ENCODE measurements at regions not wholly inside any gene's neighbourhood (a gene's known extent, or its start where the extent isn't known, plus 50 kb on each side); places are given as distances from the start of the nearest gene placed in this dataset.
A peak's percentile ranks its signal among the peaks of the same experiment; 100 is the strongest.

- 0 out of 2 replicates have a peak, but pooled peaks have one; percentile 29 for TF ChIP-seq RERE (CRISPR knock-in tag; IDR thresholded peaks at IDR 0.05; ENCODE audit: low read depth)
- TF ChIP-seq ZNF326 (CRISPR knock-in tag; IDR thresholded peaks at IDR 0.05; ENCODE audit: borderline replicate concordance): no peak
- TF ChIP-seq ZNF569 (CRISPR knock-in tag; IDR thresholded peaks at IDR 0.05; ENCODE audit: borderline replicate concordance): no peak
- no peak for TF ChIP-seq ZNF367 (CRISPR knock-in tag; IDR thresholded peaks at IDR 0.05; ENCODE audit: borderline replicate concordance)
- TF ChIP-seq NPAS2 (CRISPR knock-in tag; IDR thresholded peaks at IDR 0.05; ENCODE audit: borderline replicate concordance): no peak
- TF ChIP-seq HES4 (CRISPR knock-in tag; IDR thresholded peaks at IDR 0.05; ENCODE audit: borderline replicate concordance): no peak
- no peak for TF ChIP-seq AKNA (CRISPR knock-in tag; IDR thresholded peaks at IDR 0.05; ENCODE audit: borderline replicate concordance)
- TF ChIP-seq, protein P1, sequence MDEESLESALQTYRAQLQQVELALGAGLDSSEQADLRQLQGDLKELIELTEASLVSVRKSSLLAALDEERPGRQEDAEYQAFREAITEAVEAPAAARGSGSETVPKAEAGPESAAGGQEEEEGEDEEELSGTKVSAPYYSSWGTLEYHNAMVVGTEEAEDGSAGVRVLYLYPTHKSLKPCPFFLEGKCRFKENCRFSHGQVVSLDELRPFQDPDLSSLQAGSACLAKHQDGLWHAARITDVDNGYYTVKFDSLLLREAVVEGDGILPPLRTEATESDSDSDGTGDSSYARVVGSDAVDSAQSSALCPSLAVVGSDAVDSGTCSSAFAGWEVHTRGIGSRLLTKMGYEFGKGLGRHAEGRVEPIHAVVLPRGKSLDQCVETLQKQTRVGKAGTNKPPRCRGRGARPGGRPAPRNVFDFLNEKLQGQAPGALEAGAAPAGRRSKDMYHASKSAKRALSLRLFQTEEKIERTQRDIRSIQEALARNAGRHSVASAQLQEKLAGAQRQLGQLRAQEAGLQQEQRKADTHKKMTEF (CRISPR knock-in tag; IDR thresholded peaks at IDR 0.05): peak; percentile 53; the same call in 1 of the 2 replicates
- no peak for TF ChIP-seq ZNF709 (CRISPR knock-in tag; IDR thresholded peaks at IDR 0.05)
- TF ChIP-seq ZNF850 (CRISPR knock-in tag; conservative IDR thresholded peaks at IDR 0.05): no peak
- no peak for TF ChIP-seq NFYC (CRISPR knock-in tag; IDR thresholded peaks at IDR 0.05)
- no peak; a peak in 1 of 4 replicates for TF ChIP-seq REST (IDR thresholded peaks at IDR 0.05; ENCODE audit: borderline replicate concordance in 1 of 2, low read depth in 1 of 2, low read length in 2 of 2)
Measured at GRCh38 chr6:138593124-138593877, 94.0 kb upstream of the NHSL1 start (continued).
